ENCODE measurements at regions not wholly inside any gene's neighbourhood (a gene's known extent, or its start where the extent isn't known, plus 50 kb on each side); places are given as distances from the start of the nearest gene placed in this dataset.

DNA sequence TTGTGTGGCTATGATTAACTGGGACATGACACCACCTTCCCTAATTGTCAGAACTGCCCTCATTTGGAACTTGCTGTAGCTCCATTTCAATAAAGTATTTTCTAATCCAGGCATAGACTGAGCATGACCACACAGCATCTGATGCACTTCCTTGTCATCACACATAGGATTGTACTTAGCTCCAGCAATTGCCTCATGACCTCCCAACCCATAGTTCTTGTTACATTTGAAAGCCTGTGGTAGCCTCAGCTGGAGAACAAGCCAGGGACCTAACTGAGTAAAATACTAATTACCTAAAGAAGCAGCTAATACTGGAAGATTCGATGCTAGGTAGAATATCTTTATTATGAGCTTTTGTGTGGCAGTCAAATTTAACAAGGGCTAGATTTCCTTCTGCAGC is 187.3 kb upstream of the KIF2B start:
- TF ChIP-seq POLR2A (IDR thresholded peaks at IDR 0.05) = no peak
- TF ChIP-seq, protein P1, sequence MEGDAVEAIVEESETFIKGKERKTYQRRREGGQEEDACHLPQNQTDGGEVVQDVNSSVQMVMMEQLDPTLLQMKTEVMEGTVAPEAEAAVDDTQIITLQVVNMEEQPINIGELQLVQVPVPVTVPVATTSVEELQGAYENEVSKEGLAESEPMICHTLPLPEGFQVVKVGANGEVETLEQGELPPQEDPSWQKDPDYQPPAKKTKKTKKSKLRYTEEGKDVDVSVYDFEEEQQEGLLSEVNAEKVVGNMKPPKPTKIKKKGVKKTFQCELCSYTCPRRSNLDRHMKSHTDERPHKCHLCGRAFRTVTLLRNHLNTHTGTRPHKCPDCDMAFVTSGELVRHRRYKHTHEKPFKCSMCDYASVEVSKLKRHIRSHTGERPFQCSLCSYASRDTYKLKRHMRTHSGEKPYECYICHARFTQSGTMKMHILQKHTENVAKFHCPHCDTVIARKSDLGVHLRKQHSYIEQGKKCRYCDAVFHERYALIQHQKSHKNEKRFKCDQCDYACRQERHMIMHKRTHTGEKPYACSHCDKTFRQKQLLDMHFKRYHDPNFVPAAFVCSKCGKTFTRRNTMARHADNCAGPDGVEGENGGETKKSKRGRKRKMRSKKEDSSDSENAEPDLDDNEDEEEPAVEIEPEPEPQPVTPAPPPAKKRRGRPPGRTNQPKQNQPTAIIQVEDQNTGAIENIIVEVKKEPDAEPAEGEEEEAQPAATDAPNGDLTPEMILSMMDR (IDR thresholded peaks at IDR 0.05) = no peak
